SK-N-SH (cell line): ENCODE measurements at regions not wholly inside any gene's neighbourhood (a gene's known extent, or its start where the extent isn't known, plus 50 kb on each side); places are given as distances from the start of the nearest gene placed in this dataset.

Source experiments
- EP300 ChIP-seq, 2 experiments: IDR thresholded peaks; 2 replicates each; pipeline versions ENCODE4 v1.4.0 to v1.6.1; 2012; ENCODE audit warnings: borderline replicate concordance in 1 of 2, low read depth in 1 of 2, low read length in 1 of 2
- FOXM1 ChIP-seq: IDR thresholded peaks from 2 replicates; pipeline ENCODE4 v1.4.0; 2012; ENCODE audit warnings: low read depth, mild to moderate bottlenecking
- GATA2 ChIP-seq: sonication (generic); formaldehyde crosslinking; IDR thresholded peaks from 2 replicates; pipeline ENCODE4 v1.5.0; 2020; ENCODE audit warnings: mild to moderate bottlenecking, missing genetic modification reagents
- NFIC ChIP-seq: IDR thresholded peaks from 2 replicates; pipeline ENCODE4 v1.4.0; 2012; ENCODE audit warnings: borderline replicate concordance
- POLR2AphosphoS5 ChIP-seq: IDR thresholded peaks from 2 replicates; pipeline ENCODE4 v1.6.1; 2012; ENCODE audit warnings: low read depth, low read length
- RAD21 ChIP-seq: IDR thresholded peaks from 2 replicates; pipeline ENCODE4 v1.6.1; 2012; ENCODE audit warnings: mild to moderate bottlenecking, low read length
- RCOR1 ChIP-seq: fragments of 150-350 bp; IDR thresholded peaks from 2 replicates; pipeline ENCODE4 v1.6.1; 2017; ENCODE audit warnings: antibody characterized with exemption, low read length
- RXRA ChIP-seq: IDR thresholded peaks from 2 replicates; pipeline ENCODE4 v1.4.0; 2012; ENCODE audit warnings: low read depth, mild to moderate bottlenecking, borderline replicate concordance
- SIN3A ChIP-seq: IDR thresholded peaks from 2 replicates; pipeline ENCODE4 v1.6.1; 2012; ENCODE audit warnings: low read depth, mild to moderate bottlenecking, low read length, moderate library complexity, borderline replicate concordance
- TAF1 ChIP-seq: IDR thresholded peaks from 2 replicates; pipeline ENCODE4 v1.6.1; 2012; ENCODE audit warnings: low read depth, mild to moderate bottlenecking, low read length, moderate library complexity, borderline replicate concordance
- TCF12 ChIP-seq: IDR thresholded peaks from 2 replicates; pipeline ENCODE4 v1.4.0; 2012
- YY1 ChIP-seq: IDR thresholded peaks from 2 replicates; pipeline ENCODE4 v1.4.0; 2012; ENCODE audit warnings: low read depth, mild to moderate bottlenecking
- TF ChIP-seq, protein P1 (sequence below): fragments of 200-600 bp; sonication (generic); IDR thresholded peaks from 2 replicates; pipeline ENCODE4 v1.6.1; 2017; ENCODE audit warnings: antibody characterized with exemption, mild to moderate bottlenecking, moderate library complexity
- TF ChIP-seq, protein P2 (sequence below): IDR thresholded peaks from 2 replicates; pipeline ENCODE4 v1.6.1; 2012; ENCODE audit warnings: mild to moderate bottlenecking, low read depth, low read length, moderate library complexity

DNA sequence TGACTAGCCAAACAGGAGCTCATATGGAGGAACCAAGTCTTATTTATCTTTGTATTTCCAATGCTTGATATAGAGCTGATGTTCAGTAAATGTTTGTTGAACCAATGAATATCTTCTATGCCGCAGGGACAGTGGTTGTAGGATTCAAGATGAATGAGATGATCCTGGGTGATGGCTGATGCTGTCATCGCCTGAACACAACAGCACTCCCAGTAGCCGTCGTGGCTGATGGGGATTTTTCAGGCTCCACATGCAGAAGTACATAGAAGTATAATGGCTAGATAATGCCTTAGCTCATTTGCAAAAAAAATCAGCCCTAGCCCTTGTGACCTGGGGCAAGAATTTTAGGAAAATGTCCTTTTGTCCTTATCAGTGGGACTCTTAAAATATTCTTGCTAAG is 69.0 kb upstream of the OR13F1 start:
- no peak for TF ChIP-seq RXRA
- no peak for TF ChIP-seq GATA2
- no peak for TF ChIP-seq RAD21
- TF ChIP-seq, protein P1, sequence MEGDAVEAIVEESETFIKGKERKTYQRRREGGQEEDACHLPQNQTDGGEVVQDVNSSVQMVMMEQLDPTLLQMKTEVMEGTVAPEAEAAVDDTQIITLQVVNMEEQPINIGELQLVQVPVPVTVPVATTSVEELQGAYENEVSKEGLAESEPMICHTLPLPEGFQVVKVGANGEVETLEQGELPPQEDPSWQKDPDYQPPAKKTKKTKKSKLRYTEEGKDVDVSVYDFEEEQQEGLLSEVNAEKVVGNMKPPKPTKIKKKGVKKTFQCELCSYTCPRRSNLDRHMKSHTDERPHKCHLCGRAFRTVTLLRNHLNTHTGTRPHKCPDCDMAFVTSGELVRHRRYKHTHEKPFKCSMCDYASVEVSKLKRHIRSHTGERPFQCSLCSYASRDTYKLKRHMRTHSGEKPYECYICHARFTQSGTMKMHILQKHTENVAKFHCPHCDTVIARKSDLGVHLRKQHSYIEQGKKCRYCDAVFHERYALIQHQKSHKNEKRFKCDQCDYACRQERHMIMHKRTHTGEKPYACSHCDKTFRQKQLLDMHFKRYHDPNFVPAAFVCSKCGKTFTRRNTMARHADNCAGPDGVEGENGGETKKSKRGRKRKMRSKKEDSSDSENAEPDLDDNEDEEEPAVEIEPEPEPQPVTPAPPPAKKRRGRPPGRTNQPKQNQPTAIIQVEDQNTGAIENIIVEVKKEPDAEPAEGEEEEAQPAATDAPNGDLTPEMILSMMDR = no peak
- TF ChIP-seq, protein P2, sequence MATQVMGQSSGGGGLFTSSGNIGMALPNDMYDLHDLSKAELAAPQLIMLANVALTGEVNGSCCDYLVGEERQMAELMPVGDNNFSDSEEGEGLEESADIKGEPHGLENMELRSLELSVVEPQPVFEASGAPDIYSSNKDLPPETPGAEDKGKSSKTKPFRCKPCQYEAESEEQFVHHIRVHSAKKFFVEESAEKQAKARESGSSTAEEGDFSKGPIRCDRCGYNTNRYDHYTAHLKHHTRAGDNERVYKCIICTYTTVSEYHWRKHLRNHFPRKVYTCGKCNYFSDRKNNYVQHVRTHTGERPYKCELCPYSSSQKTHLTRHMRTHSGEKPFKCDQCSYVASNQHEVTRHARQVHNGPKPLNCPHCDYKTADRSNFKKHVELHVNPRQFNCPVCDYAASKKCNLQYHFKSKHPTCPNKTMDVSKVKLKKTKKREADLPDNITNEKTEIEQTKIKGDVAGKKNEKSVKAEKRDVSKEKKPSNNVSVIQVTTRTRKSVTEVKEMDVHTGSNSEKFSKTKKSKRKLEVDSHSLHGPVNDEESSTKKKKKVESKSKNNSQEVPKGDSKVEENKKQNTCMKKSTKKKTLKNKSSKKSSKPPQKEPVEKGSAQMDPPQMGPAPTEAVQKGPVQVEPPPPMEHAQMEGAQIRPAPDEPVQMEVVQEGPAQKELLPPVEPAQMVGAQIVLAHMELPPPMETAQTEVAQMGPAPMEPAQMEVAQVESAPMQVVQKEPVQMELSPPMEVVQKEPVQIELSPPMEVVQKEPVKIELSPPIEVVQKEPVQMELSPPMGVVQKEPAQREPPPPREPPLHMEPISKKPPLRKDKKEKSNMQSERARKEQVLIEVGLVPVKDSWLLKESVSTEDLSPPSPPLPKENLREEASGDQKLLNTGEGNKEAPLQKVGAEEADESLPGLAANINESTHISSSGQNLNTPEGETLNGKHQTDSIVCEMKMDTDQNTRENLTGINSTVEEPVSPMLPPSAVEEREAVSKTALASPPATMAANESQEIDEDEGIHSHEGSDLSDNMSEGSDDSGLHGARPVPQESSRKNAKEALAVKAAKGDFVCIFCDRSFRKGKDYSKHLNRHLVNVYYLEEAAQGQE = no peak
- no peak for TF ChIP-seq POLR2AphosphoS5
- no peak for TF ChIP-seq NFIC
- TF ChIP-seq FOXM1 = no peak
- no peak for TF ChIP-seq RCOR1
- TF ChIP-seq YY1 = no peak
- no peak for TF ChIP-seq TCF12
- no peak for TF ChIP-seq SIN3A
- no peak for TF ChIP-seq TAF1
- no peak for TF ChIP-seq EP300 (IDR thresholded peaks at IDR 0.05; ENCODE audit: borderline replicate concordance in 1 of 2, low read depth in 1 of 2, low read length in 1 of 2)
